Activated naive CD8-positive, alpha-beta T cell treated with anti-CD3 and anti-CD28 coated beads for 36 hours (primary cell): ENCODE measurements at regions not wholly inside any gene's neighbourhood (a gene's known extent, or its start where the extent isn't known, plus 50 kb on each side); places are given as distances from the start of the nearest gene placed in this dataset.
"Not testable (repeated sequence)": the region's sequence is repeated elsewhere in the genome, so short reads cannot be mapped to it uniquely, and the experiment has no call there.

Experiments used
- DNase-seq: peaks from one replicate; pipeline ENCODE4 v3.0.0; 2021
- H3K27ac Mint-ChIP-seq: one replicate; pipeline ENCODE4 v1.8.0; 2022; ENCODE audit warnings: mild to moderate bottlenecking, moderate library complexity, mixed read lengths
- H3K27me3 Mint-ChIP-seq: one replicate; pipeline ENCODE4 v1.8.0; 2022; ENCODE audit warnings: mild to moderate bottlenecking, mixed read lengths
- H3K36me3 Mint-ChIP-seq: one replicate; pipeline ENCODE4 v1.8.0; 2021; ENCODE audit warnings: mild to moderate bottlenecking, mixed read lengths
- H3K4me1 Mint-ChIP-seq: one replicate; pipeline ENCODE4 v1.8.0; 2021; ENCODE audit warnings: mixed read lengths
- H3K4me3 Mint-ChIP-seq: one replicate; pipeline ENCODE4 v1.8.0; 2022; ENCODE audit warnings: mild to moderate bottlenecking, moderate library complexity, mixed read lengths
- H3K9me3 Mint-ChIP-seq: one replicate; pipeline ENCODE4 v1.8.0; 2022; ENCODE audit warnings: mixed read lengths

GRCh38 chr4:140220058-140220457 is 66.1 kb upstream of the MAML3 start:
- no peak overlapping the region for H3K4me3 Mint-ChIP-seq
- no peak for DNase-seq
- H3K9me3 Mint-ChIP-seq = no peaks in the 10 kb centered on the region
- no peaks in the 10 kb centered on the region for H3K4me1 Mint-ChIP-seq
- H3K36me3 Mint-ChIP-seq = no peaks in the 10 kb centered on the region
- H3K27ac Mint-ChIP-seq = no peak overlapping the region
- no peaks in the 10 kb centered on the region for H3K27me3 Mint-ChIP-seq

GRCh38 chr4:140219567-140219966 is 65.6 kb upstream of the MAML3 start:
- Mint-ChIP-seq H3K4me3 (no peak overlapping the region), H3K4me1 (no peaks in the 10 kb centered on the region), H3K27ac (no peak overlapping the region), H3K9me3 (no peaks in the 10 kb centered on the region), H3K27me3 (no peaks in the 10 kb centered on the region), H3K36me3 (no peaks in the 10 kb centered on the region)
- DNase-seq = no peak

GRCh38 chr4:140219070-140219469 is 65.1 kb upstream of the MAML3 start:
- not testable (repeated sequence) for H3K4me3 Mint-ChIP-seq, DNase-seq, H3K27me3 Mint-ChIP-seq, H3K4me1 Mint-ChIP-seq, H3K9me3 Mint-ChIP-seq, H3K27ac Mint-ChIP-seq, H3K36me3 Mint-ChIP-seq

- H3K36me3 Mint-ChIP-seq = no peaks in the 10 kb centered on the region
- no peaks in the 10 kb centered on the region for H3K4me1 Mint-ChIP-seq
- H3K27ac Mint-ChIP-seq = no peak overlapping the region
- H3K27me3 Mint-ChIP-seq = no peaks in the 10 kb centered on the region
- H3K4me3 Mint-ChIP-seq = no peak overlapping the region
- no peaks in the 10 kb centered on the region for H3K9me3 Mint-ChIP-seq
- DNase-seq = no peak
These were observed 59.8 kb upstream of the MAML3 start for GRCh38 chr4:140213749-140214148.

- H3K4me1 Mint-ChIP-seq = no peaks in the 10 kb centered on the region
- no peak for DNase-seq
- no peaks in the 10 kb centered on the region for H3K27me3 Mint-ChIP-seq
- no peaks in the 10 kb centered on the region for H3K9me3 Mint-ChIP-seq
- no peak overlapping the region for H3K27ac Mint-ChIP-seq
- no peaks in the 10 kb centered on the region for H3K36me3 Mint-ChIP-seq
- H3K4me3 Mint-ChIP-seq = no peak overlapping the region
These were observed 59.1 kb upstream of the MAML3 start for GRCh38 chr4:140213116-140213515.

GRCh38 chr4:140212646-140213045 is 58.7 kb upstream of the MAML3 start:
- Mint-ChIP-seq H3K4me3 (no peak overlapping the region), H3K27me3 (no peaks in the 10 kb centered on the region), H3K27ac (no peak overlapping the region), H3K36me3 (no peaks in the 10 kb centered on the region), H3K4me1 (no peaks in the 10 kb centered on the region), H3K9me3 (no peaks in the 10 kb centered on the region)
- DNase-seq = no peak

- Mint-ChIP-seq H3K4me1 (no peaks in the 10 kb centered on the region), H3K27ac (no peak overlapping the region), H3K27me3 (no peaks in the 10 kb centered on the region), H3K9me3 (no peaks in the 10 kb centered on the region), H3K4me3 (no peak overlapping the region), H3K36me3 (no peaks in the 10 kb centered on the region)
- DNase-seq = no peak
These were observed 58.2 kb upstream of the MAML3 start for GRCh38 chr4:140212194-140212593.

GRCh38 chr4:140211693-140212092 is 57.7 kb upstream of the MAML3 start:
- Mint-ChIP-seq H3K27me3 (no peaks in the 10 kb centered on the region), H3K4me3 (no peak overlapping the region), H3K9me3 (no peaks in the 10 kb centered on the region), H3K36me3 (no peaks in the 10 kb centered on the region), H3K27ac (no peak overlapping the region), H3K4me1 (no peaks in the 10 kb centered on the region)
- DNase-seq = no peak

GRCh38 chr4:140211161-140211560 is 57.2 kb upstream of the MAML3 start:
- Mint-ChIP-seq H3K4me3 (no peak overlapping the region), H3K9me3 (no peaks in the 10 kb centered on the region), H3K36me3 (no peaks in the 10 kb centered on the region), H3K27ac (no peak overlapping the region), H3K27me3 (no peaks in the 10 kb centered on the region), H3K4me1 (no peaks in the 10 kb centered on the region)
- no peak for DNase-seq

- Mint-ChIP-seq H3K4me1 (no peaks in the 10 kb centered on the region), H3K27ac (no peak overlapping the region), H3K27me3 (no peaks in the 10 kb centered on the region), H3K36me3 (no peaks in the 10 kb centered on the region), H3K9me3 (no peaks in the 10 kb centered on the region), H3K4me3 (no peak overlapping the region)
- no peak for DNase-seq
These were observed 54.9 kb upstream of the MAML3 start for GRCh38 chr4:140208921-140209320.
